WTC11 (cell line): ENCODE measurements at regions not wholly inside any gene's neighbourhood (a gene's known extent, or its start where the extent isn't known, plus 50 kb on each side); places are given as distances from the start of the nearest gene placed in this dataset.

Experiments
- NFE2L1 ChIP-seq: sonication (generic); formaldehyde crosslinking; IDR thresholded peaks from 2 replicates; pipeline ENCODE4 v1.8.1; 2023; ENCODE audit warnings: missing genetic modification reagents
- TF ChIP-seq, protein P1 (sequence below): fragments of 200-600 bp; IDR thresholded peaks from 2 replicates; pipeline ENCODE4 v1.8.0; 2022; ENCODE audit warnings: antibody characterized with exemption

DNA sequence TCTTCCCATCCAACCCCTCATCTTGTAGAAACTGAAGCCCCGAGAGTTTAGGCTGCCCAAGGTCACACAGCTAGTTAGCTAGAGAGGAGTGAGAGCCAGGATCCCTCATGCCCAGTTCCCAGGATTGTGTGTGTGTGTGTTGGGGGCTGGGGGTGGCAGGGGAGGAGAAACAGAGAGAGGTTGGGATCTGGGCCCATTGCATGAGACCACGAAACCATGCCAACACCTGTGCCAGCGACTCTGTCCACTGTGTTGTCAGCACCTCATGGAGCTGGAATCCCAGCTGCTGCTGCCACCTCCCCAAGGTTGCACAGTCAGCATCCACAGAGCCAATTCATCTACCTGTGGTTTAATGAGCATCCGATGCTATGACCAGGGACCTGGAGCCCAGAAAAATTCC, 115.4 kb upstream of the ZC3H12A start:
- TF ChIP-seq NFE2L1 (CRISPR knock-in tag): no peak
- TF ChIP-seq, protein P1, sequence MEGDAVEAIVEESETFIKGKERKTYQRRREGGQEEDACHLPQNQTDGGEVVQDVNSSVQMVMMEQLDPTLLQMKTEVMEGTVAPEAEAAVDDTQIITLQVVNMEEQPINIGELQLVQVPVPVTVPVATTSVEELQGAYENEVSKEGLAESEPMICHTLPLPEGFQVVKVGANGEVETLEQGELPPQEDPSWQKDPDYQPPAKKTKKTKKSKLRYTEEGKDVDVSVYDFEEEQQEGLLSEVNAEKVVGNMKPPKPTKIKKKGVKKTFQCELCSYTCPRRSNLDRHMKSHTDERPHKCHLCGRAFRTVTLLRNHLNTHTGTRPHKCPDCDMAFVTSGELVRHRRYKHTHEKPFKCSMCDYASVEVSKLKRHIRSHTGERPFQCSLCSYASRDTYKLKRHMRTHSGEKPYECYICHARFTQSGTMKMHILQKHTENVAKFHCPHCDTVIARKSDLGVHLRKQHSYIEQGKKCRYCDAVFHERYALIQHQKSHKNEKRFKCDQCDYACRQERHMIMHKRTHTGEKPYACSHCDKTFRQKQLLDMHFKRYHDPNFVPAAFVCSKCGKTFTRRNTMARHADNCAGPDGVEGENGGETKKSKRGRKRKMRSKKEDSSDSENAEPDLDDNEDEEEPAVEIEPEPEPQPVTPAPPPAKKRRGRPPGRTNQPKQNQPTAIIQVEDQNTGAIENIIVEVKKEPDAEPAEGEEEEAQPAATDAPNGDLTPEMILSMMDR: no peak
